ENCODE measurements at regions not wholly inside any gene's neighbourhood (a gene's known extent, or its start where the extent isn't known, plus 50 kb on each side); places are given as distances from the start of the nearest gene placed in this dataset.

- H3K27ac ChIP-seq, result no peak overlapping the region
- ATAC-seq (no peak), DNase-seq (no peak)
- TF ChIP-seq POLR2A (IDR thresholded peaks at IDR 0.05) (no peak), CTCF (IDR thresholded peaks at IDR 0.05 in 4 of 5, conservative IDR thresholded peaks at IDR 0.05 in 1 of 5) (no peak)
- H3K4me1 ChIP-seq, result no peaks in the 10 kb centered on the region
- no peaks in the 10 kb centered on the region for H3K9me3 ChIP-seq
- no peaks in the 10 kb centered on the region for H3K27me3 ChIP-seq
- H3K4me3 ChIP-seq, result no peak overlapping the region
- in situ Hi-C loops (cut with MboI; ENCODE audit: low sequenced_read_pairs in 4 of 4) (loop anchor here in 3 of 4 donors (25.0 kb wide), 4 partner anchors 411 to 886 kb away; partner anchors contain the start of genes CEP290 (in 1 of the 3), KITLG (in 1 of the 3) and TMTC3 (in 1 of the 3)), intact Hi-C loops (cut with DNase I; ENCODE audit: low total_unique reads) (loop anchor here (10.0 kb wide), 3 partner anchors 104 to 884 kb away; partner anchors contain the start of gene KITLG)
- H3K36me3 ChIP-seq, result no peaks in the 10 kb centered on the region
Observed at GRCh38 chr12:88998421-88998820, 353.9 kb downstream of the DUSP6 start.

- in situ Hi-C loops (cut with MboI; ENCODE audit: low sequenced_read_pairs in 4 of 4) (loop anchor here in 3 of 4 donors (25.0 kb wide), 4 partner anchors 409 to 884 kb away; partner anchors contain the start of genes CEP290 (in 1 of the 3), KITLG (in 1 of the 3) and TMTC3 (in 1 of the 3)), intact Hi-C loops (cut with DNase I; ENCODE audit: low total_unique reads) (loop anchor here (10.0 kb wide), 3 partner anchors 101 to 881 kb away; partner anchors contain the start of gene KITLG)
- DNase-seq, result no peak
Observed at GRCh38 chr12:88996200-88996788, 356.0 kb downstream of the DUSP6 start.

GRCh38 chr12:88994971-88995370 lies 357.3 kb downstream of the DUSP6 start:
- intact Hi-C loops (cut with DNase I; ENCODE audit: low total_unique reads) (loop anchor here (10.0 kb wide), 3 partner anchors 100 to 880 kb away; partner anchors contain the start of gene KITLG), in situ Hi-C loops (cut with MboI; ENCODE audit: low sequenced_read_pairs in 4 of 4) (loop anchor here in 3 of 4 donors (25.0 kb wide), 4 partner anchors 408 to 883 kb away; partner anchors contain the start of genes CEP290 (in 1 of the 3), KITLG (in 1 of the 3) and TMTC3 (in 1 of the 3))
- H3K9me3 ChIP-seq, result no peaks in the 10 kb centered on the region
- ATAC-seq, result no peak
- DNase-seq, result no peak
- no peaks in the 10 kb centered on the region for H3K4me1 ChIP-seq
- H3K27ac ChIP-seq, result no peak overlapping the region
- H3K4me3 ChIP-seq, result no peak overlapping the region
- no peaks in the 10 kb centered on the region for H3K36me3 ChIP-seq
- TF ChIP-seq POLR2A (IDR thresholded peaks at IDR 0.05), result no peak
- TF ChIP-seq CTCF (IDR thresholded peaks at IDR 0.05 in 4 of 5, conservative IDR thresholded peaks at IDR 0.05 in 1 of 5), result no peak
- H3K27me3 ChIP-seq, result no peaks in the 10 kb centered on the region

More at GRCh38 chr12:88996200-88996788, 356.0 kb downstream of the DUSP6 start:
- Histone ChIP-seq H3K9me3 (no peaks in the 10 kb centered on the region), H3K4me3 (no peak overlapping the region), H3K4me1 (no peaks in the 10 kb centered on the region), H3K27ac (no peak overlapping the region), H3K36me3 (no peaks in the 10 kb centered on the region), H3K27me3 (no peaks in the 10 kb centered on the region)
- TF ChIP-seq CTCF (IDR thresholded peaks at IDR 0.05 in 4 of 5, conservative IDR thresholded peaks at IDR 0.05 in 1 of 5) (no peak), POLR2A (IDR thresholded peaks at IDR 0.05) (no peak)
- no peak for ATAC-seq

- Histone ChIP-seq H3K27ac (no peak overlapping the region), H3K27me3 (no peaks in the 10 kb centered on the region), H3K9me3 (no peaks in the 10 kb centered on the region), H3K36me3 (no peaks in the 10 kb centered on the region), H3K4me3 (no peak overlapping the region), H3K4me1 (no peaks in the 10 kb centered on the region)
- no peak for ATAC-seq
- intact Hi-C loops (cut with DNase I; ENCODE audit: low total_unique reads), result loop anchor here (10.0 kb wide), 3 partner anchors 100 to 880 kb away; partner anchors contain the start of gene KITLG
- DNase-seq, result no peak
- in situ Hi-C loops (cut with MboI; ENCODE audit: low sequenced_read_pairs in 4 of 4), result loop anchor here in 3 of 4 donors (25.0 kb wide), 4 partner anchors 407 to 882 kb away; partner anchors contain the start of genes CEP290 (in 1 of the 3), KITLG (in 1 of the 3) and TMTC3 (in 1 of the 3)
- TF ChIP-seq POLR2A (IDR thresholded peaks at IDR 0.05), result no peak
- TF ChIP-seq CTCF (IDR thresholded peaks at IDR 0.05 in 4 of 5, conservative IDR thresholded peaks at IDR 0.05 in 1 of 5), result no peak
Observed at GRCh38 chr12:88994537-88994936, 357.8 kb downstream of the DUSP6 start.
